Renal cortical epithelial cell (primary cell): ENCODE measurements at regions not wholly inside any gene's neighbourhood (a gene's known extent, or its start where the extent isn't known, plus 50 kb on each side); places are given as distances from the start of the nearest gene placed in this dataset.

Experiments used
- DNase-seq: peaks from one replicate; pipeline ENCODE4 v3.0.0-alpha.2; 2011; ENCODE audit warnings: low read depth

- no peak for DNase-seq
These were observed 833.6 kb upstream of the AGA start for GRCh38 chr4:178275671-178276360.

GRCh38 chr4:178280362-178280761 lies 838.1 kb upstream of the AGA start:
- DNase-seq, result no peak

GRCh38 chr4:178288462-178288861 lies 846.2 kb upstream of the AGA start:
- no peak for DNase-seq

- no peak for DNase-seq
These were observed 851.4 kb upstream of the AGA start for GRCh38 chr4:178293601-178294000.

GRCh38 chr4:178296669-178297068 lies 854.4 kb upstream of the AGA start:
- DNase-seq, result peak; percentile 4

- DNase-seq, result peak; percentile 53
These were observed 864.3 kb upstream of the AGA start for GRCh38 chr4:178306565-178306964.

GRCh38 chr4:178309890-178310289 lies 867.7 kb upstream of the AGA start:
- DNase-seq, result peak; percentile 26

GRCh38 chr4:178311997-178312396 lies 869.8 kb upstream of the AGA start:
- no peak for DNase-seq

- DNase-seq, result no peak
These were observed 872.0 kb upstream of the AGA start for GRCh38 chr4:178314287-178314686.

- DNase-seq, result no peak
These were observed 874.0 kb upstream of the AGA start for GRCh38 chr4:178316211-178316610.

GRCh38 chr4:178320003-178320402 lies 877.8 kb upstream of the AGA start:
- DNase-seq, result no peak

GRCh38 chr4:178322524-178323183 lies 880.4 kb upstream of the AGA start:
- no peak for DNase-seq

- no peak for DNase-seq
These were observed 887.1 kb upstream of the AGA start for GRCh38 chr4:178329226-178329872.

GRCh38 chr4:178333355-178333754 lies 891.1 kb upstream of the AGA start:
- DNase-seq, result no peak

GRCh38 chr4:178339769-178340168 lies 897.5 kb upstream of the AGA start:
- no peak for DNase-seq

- DNase-seq, result no peak
These were observed 898.2 kb upstream of the AGA start for GRCh38 chr4:178340468-178340867.

- DNase-seq, result no peak
These were observed 901.9 kb upstream of the AGA start for GRCh38 chr4:178344096-178344495.

- no peak for DNase-seq
These were observed 904.9 kb upstream of the AGA start for GRCh38 chr4:178347111-178347510.

- DNase-seq, result no peak
These were observed 907.4 kb upstream of the AGA start for GRCh38 chr4:178349601-178350000.

- no peak for DNase-seq
These were observed 908.9 kb upstream of the AGA start for GRCh38 chr4:178351185-178351584.

GRCh38 chr4:178356725-178357124 lies 914.5 kb upstream of the AGA start:
- no peak for DNase-seq

GRCh38 chr4:178385481-178385880 lies 943.2 kb upstream of the AGA start:
- no peak for DNase-seq

- no peak for DNase-seq
These were observed 945.5 kb upstream of the AGA start for GRCh38 chr4:178387756-178388155.
